ENCODE measurements at regions not wholly inside any gene's neighbourhood (a gene's known extent, or its start where the extent isn't known, plus 50 kb on each side); places are given as distances from the start of the nearest gene placed in this dataset.

GRCh38 chr6:165826487-165827189, 163.6 kb upstream of the PDE10A start:
- TF ChIP-seq, protein P1, sequence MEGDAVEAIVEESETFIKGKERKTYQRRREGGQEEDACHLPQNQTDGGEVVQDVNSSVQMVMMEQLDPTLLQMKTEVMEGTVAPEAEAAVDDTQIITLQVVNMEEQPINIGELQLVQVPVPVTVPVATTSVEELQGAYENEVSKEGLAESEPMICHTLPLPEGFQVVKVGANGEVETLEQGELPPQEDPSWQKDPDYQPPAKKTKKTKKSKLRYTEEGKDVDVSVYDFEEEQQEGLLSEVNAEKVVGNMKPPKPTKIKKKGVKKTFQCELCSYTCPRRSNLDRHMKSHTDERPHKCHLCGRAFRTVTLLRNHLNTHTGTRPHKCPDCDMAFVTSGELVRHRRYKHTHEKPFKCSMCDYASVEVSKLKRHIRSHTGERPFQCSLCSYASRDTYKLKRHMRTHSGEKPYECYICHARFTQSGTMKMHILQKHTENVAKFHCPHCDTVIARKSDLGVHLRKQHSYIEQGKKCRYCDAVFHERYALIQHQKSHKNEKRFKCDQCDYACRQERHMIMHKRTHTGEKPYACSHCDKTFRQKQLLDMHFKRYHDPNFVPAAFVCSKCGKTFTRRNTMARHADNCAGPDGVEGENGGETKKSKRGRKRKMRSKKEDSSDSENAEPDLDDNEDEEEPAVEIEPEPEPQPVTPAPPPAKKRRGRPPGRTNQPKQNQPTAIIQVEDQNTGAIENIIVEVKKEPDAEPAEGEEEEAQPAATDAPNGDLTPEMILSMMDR (conservative IDR thresholded peaks at IDR 0.05; ENCODE audit: low read depth in 2 of 2): no peak
- TF ChIP-seq POLR2AphosphoS5 (IDR thresholded peaks at IDR 0.05; ENCODE audit: low read depth): no peak

Data from GM23338 (cell line).